ENCODE measurements at regions not wholly inside any gene's neighbourhood (a gene's known extent, or its start where the extent isn't known, plus 50 kb on each side); places are given as distances from the start of the nearest gene placed in this dataset.

- no peak for DNase-seq (ENCODE audit: low read depth in 2 of 2)
- no peak for TF ChIP-seq CTCF (IDR thresholded peaks at IDR 0.05; ENCODE audit: low read depth, low read length)
- H3K4me3 ChIP-seq (replicated peaks in 1 of 2; ENCODE audit: low read depth in 2 of 2, low read length in 2 of 2): no peak overlapping the region
Measured at GRCh38 chr9:89843591-89843990, 238.8 kb downstream of the GADD45G start.

- no peak for DNase-seq (ENCODE audit: low read depth in 2 of 2)
- TF ChIP-seq CTCF (IDR thresholded peaks at IDR 0.05; ENCODE audit: low read depth, low read length): no peak
- H3K4me3 ChIP-seq (replicated peaks in 1 of 2; ENCODE audit: low read depth in 2 of 2, low read length in 2 of 2): no peak overlapping the region
Measured at GRCh38 chr9:89844075-89844474, 239.3 kb downstream of the GADD45G start.

- TF ChIP-seq CTCF (IDR thresholded peaks at IDR 0.05; ENCODE audit: low read depth, low read length): no peak
- no peak for DNase-seq (ENCODE audit: low read depth in 2 of 2)
- no peak overlapping the region for H3K4me3 ChIP-seq (replicated peaks in 1 of 2; ENCODE audit: low read depth in 2 of 2, low read length in 2 of 2)
Measured at GRCh38 chr9:89844535-89844934, 239.7 kb downstream of the GADD45G start.

- TF ChIP-seq CTCF (IDR thresholded peaks at IDR 0.05; ENCODE audit: low read depth, low read length): no peak
- DNase-seq (ENCODE audit: low read depth in 2 of 2): no peak
- no peak overlapping the region for H3K4me3 ChIP-seq (replicated peaks in 1 of 2; ENCODE audit: low read depth in 2 of 2, low read length in 2 of 2)
Measured at GRCh38 chr9:89845321-89845720, 240.5 kb downstream of the GADD45G start.

- TF ChIP-seq CTCF (IDR thresholded peaks at IDR 0.05; ENCODE audit: low read depth, low read length): no peak
Measured at GRCh38 chr9:89845862-89846261, 241.1 kb downstream of the GADD45G start.

GRCh38 chr9:89848060-89849040, 243.5 kb downstream of the GADD45G start:
- TF ChIP-seq CTCF (IDR thresholded peaks at IDR 0.05; ENCODE audit: low read depth, low read length): no peak
- no peak for DNase-seq (ENCODE audit: low read depth in 2 of 2)
- no peak overlapping the region for H3K4me3 ChIP-seq (replicated peaks in 1 of 2; ENCODE audit: low read depth in 2 of 2, low read length in 2 of 2)

More at GRCh38 chr9:89845862-89846261, 241.1 kb downstream of the GADD45G start:
- no peak overlapping the region for H3K4me3 ChIP-seq (replicated peaks in 1 of 2; ENCODE audit: low read depth in 2 of 2, low read length in 2 of 2)
- no peak for DNase-seq (ENCODE audit: low read depth in 2 of 2)
